ENCODE measurements at regions not wholly inside any gene's neighbourhood (a gene's known extent, or its start where the extent isn't known, plus 50 kb on each side); places are given as distances from the start of the nearest gene placed in this dataset.

DNA sequence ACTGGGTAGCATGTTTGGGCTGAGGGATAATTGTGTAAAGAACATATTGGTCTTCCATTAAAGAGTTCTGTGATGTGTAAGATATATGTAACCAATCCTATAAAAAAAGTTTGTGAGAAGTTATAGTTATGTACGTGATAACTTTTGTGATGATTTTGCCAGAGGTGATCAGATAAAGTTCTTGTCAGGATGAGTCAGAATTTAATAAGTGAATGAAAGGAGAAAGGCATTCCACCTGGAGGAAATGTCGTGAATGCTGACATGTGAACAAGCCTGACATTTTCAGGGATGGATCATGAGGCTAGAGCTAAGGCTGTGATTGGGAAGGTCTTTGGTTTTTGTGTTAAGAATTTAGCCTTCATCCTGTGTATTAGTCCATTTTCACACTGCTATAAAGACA is 241.5 kb downstream of the SNAPC1 start:
- ATAC-seq (ENCODE audit: low read depth) (no peak), DNase-seq (no peak)
- peak overlapping the region; percentile 69; the same call in 1 of the 2 replicates for H3K18ac ChIP-seq (ENCODE audit: low read depth, low read length)
- H2AK5ac ChIP-seq (ENCODE audit: low read depth, low read length) = peak overlapping the region; percentile 20; the same call in 1 of the 2 replicates
- no peak overlapping the region for H2AK9ac ChIP-seq (replicated peaks; ENCODE audit: low read depth, low read length, poor library complexity)
- no peaks in the 10 kb centered on the region for H3K36me3 ChIP-seq (ENCODE audit: control insufficient read depth, insufficient read depth, low read length)
- no peak overlapping the region for H3K27ac ChIP-seq (ENCODE audit: insufficient read depth, low read length)
- H4K20me1 ChIP-seq (ENCODE audit: insufficient read depth, low read length) = no peaks in the 10 kb centered on the region
- no peak overlapping the region for H2BK120ac ChIP-seq (ENCODE audit: low read depth, low read length)
- H2BK15ac ChIP-seq (ENCODE audit: low read depth, low read length) = no peak overlapping the region
- TF ChIP-seq CEBPB (IDR thresholded peaks at IDR 0.05; ENCODE audit: low read depth, low read length) (no peak), RFX5 (IDR thresholded peaks at IDR 0.05; ENCODE audit: low read depth, low read length) (no peak), RAD21 (IDR thresholded peaks at IDR 0.05; ENCODE audit: low read length) (no peak), RCOR1 (IDR thresholded peaks at IDR 0.05; ENCODE audit: insufficient replicate concordance, low read length) (no peak), FOS (IDR thresholded peaks at IDR 0.05; ENCODE audit: low read depth, low read length) (no peak), NFE2L2 (IDR thresholded peaks at IDR 0.05; ENCODE audit: low read depth, low read length) (no peak), MAZ (IDR thresholded peaks at IDR 0.05; ENCODE audit: borderline replicate concordance, low read depth, low read length) (no peak)
- TF ChIP-seq, protein P1, sequence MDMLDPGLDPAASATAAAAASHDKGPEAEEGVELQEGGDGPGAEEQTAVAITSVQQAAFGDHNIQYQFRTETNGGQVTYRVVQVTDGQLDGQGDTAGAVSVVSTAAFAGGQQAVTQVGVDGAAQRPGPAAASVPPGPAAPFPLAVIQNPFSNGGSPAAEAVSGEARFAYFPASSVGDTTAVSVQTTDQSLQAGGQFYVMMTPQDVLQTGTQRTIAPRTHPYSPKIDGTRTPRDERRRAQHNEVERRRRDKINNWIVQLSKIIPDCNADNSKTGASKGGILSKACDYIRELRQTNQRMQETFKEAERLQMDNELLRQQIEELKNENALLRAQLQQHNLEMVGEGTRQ (IDR thresholded peaks at IDR 0.05; ENCODE audit: low read depth, low read length) = no peak
- TF ChIP-seq, protein P2, sequence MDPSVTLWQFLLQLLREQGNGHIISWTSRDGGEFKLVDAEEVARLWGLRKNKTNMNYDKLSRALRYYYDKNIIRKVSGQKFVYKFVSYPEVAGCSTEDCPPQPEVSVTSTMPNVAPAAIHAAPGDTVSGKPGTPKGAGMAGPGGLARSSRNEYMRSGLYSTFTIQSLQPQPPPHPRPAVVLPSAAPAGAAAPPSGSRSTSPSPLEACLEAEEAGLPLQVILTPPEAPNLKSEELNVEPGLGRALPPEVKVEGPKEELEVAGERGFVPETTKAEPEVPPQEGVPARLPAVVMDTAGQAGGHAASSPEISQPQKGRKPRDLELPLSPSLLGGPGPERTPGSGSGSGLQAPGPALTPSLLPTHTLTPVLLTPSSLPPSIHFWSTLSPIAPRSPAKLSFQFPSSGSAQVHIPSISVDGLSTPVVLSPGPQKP (IDR thresholded peaks at IDR 0.05; ENCODE audit: borderline replicate concordance, low read depth, low read length) = no peak
- WGBS, 2 experiments (ENCODE audit: extremely low coverage in 2 of 2, insufficient read length in 1 of 2) = no CpG with 5 or more reads among the region's 2 CpGs
- H3K4me2 ChIP-seq (ENCODE audit: low read depth, low read length) = no peak overlapping the region
- in situ Hi-C loops (cut with MboI; ENCODE audit: low sequenced_read_pairs) = no loop called here
- dilution Hi-C loops (cut with HindIII; ENCODE audit: low sequenced_read_pairs, unreplicated experiment) = no loop called here
- H3K9me3 ChIP-seq (ENCODE audit: control insufficient read depth, insufficient read depth, low read length) = no peaks in the 10 kb centered on the region
- 0 out of 2 replicates have a peak, but pooled peaks cover 3% of the 10 kb centered on the region for H3K9me1 ChIP-seq (ENCODE audit: insufficient read depth, low read length)
- no peak overlapping the region for H2AFZ ChIP-seq (replicated peaks; ENCODE audit: low read length, poor library complexity)
- H3K9ac ChIP-seq (ENCODE audit: low read depth, low read length) = no peak overlapping the region
- no peak overlapping the region for H3K4me3 ChIP-seq (ENCODE audit: insufficient read depth, low read depth, low read length)
- ChIA-PET CTCF (no interaction called here), POLR2A (ENCODE audit: unreplicated experiment) (no interaction called here)
- BruUV-seq (replicated peaks) = no TSS peak
- no peak overlapping the region for H3K56ac ChIP-seq (ENCODE audit: extremely low read depth, insufficient read depth, low read length)
- no peak overlapping the region for H4K91ac ChIP-seq (ENCODE audit: insufficient read depth, low read depth, low read length)
- H3K4ac ChIP-seq (ENCODE audit: low read depth, low read length) = peak overlapping the region; percentile 12; the same call in 1 of the 2 replicates
- H2BK5ac ChIP-seq (ENCODE audit: low read depth, low read length, poor library complexity, severe bottlenecking) = no peak overlapping the region
- H3K14ac ChIP-seq (replicated peaks; ENCODE audit: low read depth, low read length) = peak overlapping the region; percentile 65; the same call in 1 of the 2 replicates
- intact Hi-C loops (cut with micrococcal nuclease) = no loop called here
- no peak overlapping the region for H4K8ac ChIP-seq (ENCODE audit: low read depth in 2 of 2, low read length in 2 of 2)
- H3K23ac ChIP-seq (ENCODE audit: low read depth, low read length) = peak overlapping the region; percentile 48; the same call in 1 of the 2 replicates
- no peaks in the 10 kb centered on the region for H3K27me3 ChIP-seq (ENCODE audit: control insufficient read depth, insufficient read depth, low read length)
- H3K4me1 ChIP-seq (ENCODE audit: control insufficient read depth, insufficient read depth, low read length) = peaks cover 3% of the 10 kb centered on the region; the same call in 1 of the 2 replicates
- peaks cover 0 to 15% of the 10 kb centered on the region in 2 experiments; a peak in 1 of 4 replicates for H3K79me1 ChIP-seq (ENCODE audit: low read depth in 1 of 2, low read length in 2 of 2)
- H2BK20ac ChIP-seq (ENCODE audit: low read depth, low read length) = no peak overlapping the region; the same call in 1 of the 2 replicates
- H4K5ac ChIP-seq (ENCODE audit: low read depth, low read length) = no peak overlapping the region

Data from IMR-90 (cell line).